Ishikawa (cell line): ENCODE measurements at regions not wholly inside any gene's neighbourhood (a gene's known extent, or its start where the extent isn't known, plus 50 kb on each side); places are given as distances from the start of the nearest gene placed in this dataset.

Source experiments
- CREB1 ChIP-seq: IDR thresholded peaks from 2 replicates; pipeline ENCODE4 v1.6.1; 2012; ENCODE audit warnings: low read depth
- EGR1 ChIP-seq: IDR thresholded peaks from 2 replicates; pipeline ENCODE4 v1.6.1; 2012
- EP300 ChIP-seq: IDR thresholded peaks from 2 replicates; pipeline ENCODE4 v1.6.1; 2012; ENCODE audit warnings: borderline replicate concordance
- MAX ChIP-seq: IDR thresholded peaks from 2 replicates; pipeline ENCODE4 v1.6.1; 2012
- NFIC ChIP-seq: IDR thresholded peaks from 2 replicates; pipeline ENCODE4 v1.6.1; 2012
- RAD21 ChIP-seq: IDR thresholded peaks from 2 replicates; pipeline ENCODE4 v1.6.1; 2012; ENCODE audit warnings: low read depth
- REST ChIP-seq: IDR thresholded peaks from 2 replicates; pipeline ENCODE4 v1.6.1; 2012; ENCODE audit warnings: low read depth, mild to moderate bottlenecking
- TAF1 ChIP-seq: IDR thresholded peaks from 2 replicates; pipeline ENCODE4 v1.6.1; 2012; ENCODE audit warnings: low read depth, mild to moderate bottlenecking
- TEAD4 ChIP-seq: IDR thresholded peaks from 2 replicates; pipeline ENCODE4 v1.6.1; 2012
- YY1 ChIP-seq: IDR thresholded peaks from 2 replicates; pipeline ENCODE4 v1.6.1; 2012; ENCODE audit warnings: low read depth
- ZBTB7A ChIP-seq: IDR thresholded peaks from 2 replicates; pipeline ENCODE4 v1.6.1; 2012; ENCODE audit warnings: low read depth

- TF ChIP-seq NFIC (no peak), REST (no peak), MAX (no peak), EP300 (no peak), RAD21 (no peak), TAF1 (no peak), ZBTB7A (no peak), TEAD4 (no peak), YY1 (no peak), EGR1 (no peak), CREB1 (no peak)
These were observed 1444.0 kb downstream of the SLITRK1 start for GRCh38 chr13:82438320-82438719.
